Testis (tissue), 2 donors: ENCODE measurements at regions not wholly inside any gene's neighbourhood (a gene's known extent, or its start where the extent isn't known, plus 50 kb on each side); places are given as distances from the start of the nearest gene placed in this dataset.

Experiments
- CTCF ChIP-seq, 3 experiments: fragments of 450-650 bp in 2 of 3; fragments of 200-600 bp in 1 of 3; sonication (generic) in 1 of 3; IDR thresholded peaks; one replicate each; pipeline ENCODE4 v1.5.1; 2016 to 2019; ENCODE audit warnings: antibody characterized with exemption in 3 of 3, mild to moderate bottlenecking in 2 of 3, moderate library complexity in 1 of 3
- POLR2A ChIP-seq: fragments of 450-650 bp; IDR thresholded peaks from one replicate; pipeline ENCODE4 v1.6.1; 2017; ENCODE audit warnings: antibody characterized with exemption, mild to moderate bottlenecking, moderate library complexity

GRCh38 chr3:28155631-28156030 lies 85.8 kb upstream of the CMC1 start:
- TF ChIP-seq CTCF (IDR thresholded peaks at IDR 0.05) (no peak), POLR2A (no peak)
